Colonic mucosa (tissue), 4 donors: ENCODE measurements at regions not wholly inside any gene's neighbourhood (a gene's known extent, or its start where the extent isn't known, plus 50 kb on each side); places are given as distances from the start of the nearest gene placed in this dataset.

Experiments used
- DNase-seq: peaks from one replicate; pipeline ENCODE4 v3.0.0-alpha.2; 2020
- H3K27ac ChIP-seq: fragments of 200-600 bp; one replicate; pipeline ENCODE4 v1.8.0; 2021
- H3K27me3 ChIP-seq: fragments of 200-600 bp; one replicate; pipeline ENCODE4 v1.8.0; 2021
- H3K36me3 ChIP-seq: fragments of 200-600 bp; one replicate; pipeline ENCODE4 v1.8.0; 2021
- H3K4me1 ChIP-seq: fragments of 200-600 bp; one replicate; pipeline ENCODE4 v1.8.0; 2021; ENCODE audit warnings: mild to moderate bottlenecking
- H3K4me3 ChIP-seq: fragments of 200-600 bp; one replicate; pipeline ENCODE4 v1.8.0; 2021
- H3K9ac ChIP-seq, 2 donors: one replicate each; pipeline ENCODE4 v1.7.0; 2013; ENCODE audit warnings: control low read depth in 2 of 2, low read depth in 2 of 2, low read length in 2 of 2
- H3K9me3 ChIP-seq: fragments of 200-600 bp; one replicate; pipeline ENCODE4 v1.8.0; 2021
- CTCF ChIP-seq: fragments of 200-600 bp; IDR thresholded peaks from one replicate; pipeline ENCODE4 v1.8.0; 2022; ENCODE audit warnings: antibody characterized with exemption, mild to moderate bottlenecking
- intact Hi-C: fragments of 100-400 bp; cut with DNase I; formaldehyde crosslinking; loops from one replicate; pipeline ENCODE4 v1.14.1; 2022
- donor health status: healthy.
- donor health status: DM: no; HTN: no; CAD: no.
- donor health status: DM: no; HTN: no; CAD: no.

GRCh38 chr11:38256436-38256835, 1658.4 kb upstream of the RAG2 start:
- Histone ChIP-seq H3K9ac (no peak overlapping the region), H3K36me3 (no peaks in the 10 kb centered on the region), H3K27me3 (no peaks in the 10 kb centered on the region), H3K27ac (no peak overlapping the region), H3K9me3 (no peaks in the 10 kb centered on the region), H3K4me3 (no peak overlapping the region), H3K4me1 (no peaks in the 10 kb centered on the region)
- DNase-seq: no peak
- no peak for TF ChIP-seq CTCF
- intact Hi-C loops: no loop called here

DNA sequence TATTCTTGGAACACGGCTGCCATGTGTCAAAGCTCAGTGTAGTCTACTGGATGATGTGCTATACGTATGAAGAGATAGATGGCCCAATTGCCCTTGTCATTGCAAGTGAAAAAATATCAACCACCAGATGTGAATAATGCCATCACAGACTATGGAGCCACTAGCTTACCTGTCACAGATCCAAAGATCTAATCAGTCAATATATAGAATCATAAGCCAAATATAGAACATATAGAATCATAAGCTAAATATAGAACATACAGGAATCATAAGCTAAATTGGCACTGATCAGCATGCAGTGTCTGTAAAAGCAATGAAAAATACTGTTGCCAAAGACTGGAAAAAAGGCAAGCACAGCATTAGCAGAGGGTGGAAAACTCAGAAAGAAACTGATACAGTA, 1656.9 kb upstream of the RAG2 start:
- no peak for TF ChIP-seq CTCF
- no peak overlapping the region for H3K9ac ChIP-seq
- intact Hi-C loops: no loop called here
- no peak overlapping the region for H3K4me3 ChIP-seq
- no peaks in the 10 kb centered on the region for H3K4me1 ChIP-seq
- no peak overlapping the region for H3K27ac ChIP-seq
- no peak for DNase-seq
- no peaks in the 10 kb centered on the region for H3K36me3 ChIP-seq
- H3K27me3 ChIP-seq: no peaks in the 10 kb centered on the region
- no peaks in the 10 kb centered on the region for H3K9me3 ChIP-seq

DNA sequence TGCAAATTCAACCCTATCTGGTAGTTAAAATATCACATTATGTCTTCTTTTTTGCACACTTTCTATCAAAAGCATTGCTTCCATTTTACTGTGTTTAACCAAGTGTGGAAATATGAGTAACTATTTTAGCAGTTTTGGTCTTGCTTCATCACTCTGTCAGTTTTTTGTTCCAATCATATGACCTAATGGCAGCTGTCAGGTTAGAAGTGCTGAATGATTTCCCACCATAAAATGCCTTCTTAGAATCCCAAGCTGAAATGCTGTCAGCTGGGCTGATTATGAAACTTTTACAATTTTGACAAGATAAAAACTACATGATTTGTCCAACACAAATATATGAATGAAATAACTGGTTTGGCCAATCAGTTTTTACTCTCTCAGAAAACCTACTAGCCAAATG, 1654.6 kb upstream of the RAG2 start:
- H3K4me1 ChIP-seq: no peaks in the 10 kb centered on the region
- H3K9me3 ChIP-seq: no peaks in the 10 kb centered on the region
- H3K27me3 ChIP-seq: no peaks in the 10 kb centered on the region
- no peaks in the 10 kb centered on the region for H3K36me3 ChIP-seq
- no peak overlapping the region for H3K4me3 ChIP-seq
- H3K9ac ChIP-seq: no peak overlapping the region
- DNase-seq: no peak
- intact Hi-C loops: no loop called here
- H3K27ac ChIP-seq: no peak overlapping the region
- no peak for TF ChIP-seq CTCF

- Histone ChIP-seq H3K27ac (no peak overlapping the region), H3K9ac (no peak overlapping the region), H3K9me3 (no peaks in the 10 kb centered on the region), H3K27me3 (no peaks in the 10 kb centered on the region), H3K36me3 (no peaks in the 10 kb centered on the region), H3K4me1 (no peaks in the 10 kb centered on the region), H3K4me3 (no peak overlapping the region)
- DNase-seq: no peak
- no peak for TF ChIP-seq CTCF
- intact Hi-C loops: no loop called here
Observed at GRCh38 chr11:38246451-38246850, 1648.4 kb upstream of the RAG2 start.

GRCh38 chr11:38226684-38227083, 1628.6 kb upstream of the RAG2 start:
- Histone ChIP-seq H3K36me3 (no peaks in the 10 kb centered on the region), H3K9me3 (no peaks in the 10 kb centered on the region), H3K27me3 (no peaks in the 10 kb centered on the region), H3K4me3 (no peak overlapping the region), H3K4me1 (no peaks in the 10 kb centered on the region), H3K27ac (no peak overlapping the region), H3K9ac (no peak overlapping the region)
- intact Hi-C loops: no loop called here
- TF ChIP-seq CTCF: no peak
- DNase-seq: no peak

DNA sequence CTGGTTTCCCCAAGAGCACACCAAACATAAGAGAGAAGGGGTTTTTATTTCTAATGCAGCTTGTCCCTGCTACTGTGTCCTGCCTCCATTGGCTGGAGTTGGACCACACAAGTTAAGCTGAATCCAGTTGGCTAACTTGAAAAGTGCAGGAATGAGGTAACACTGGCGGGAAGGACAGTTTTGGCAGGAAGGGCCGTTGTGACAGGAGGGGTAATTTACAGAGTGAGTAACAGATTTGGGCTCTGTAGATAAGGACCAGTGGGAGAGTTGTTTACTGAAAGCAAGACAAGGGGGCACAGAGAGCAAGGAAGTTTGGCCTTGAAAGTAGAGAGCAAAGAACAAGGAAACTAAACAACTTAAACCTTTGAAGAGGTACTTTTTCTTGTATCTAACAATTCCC, 1623.3 kb upstream of the RAG2 start:
- DNase-seq: no peak
- H3K27ac ChIP-seq: no peak overlapping the region
- no peak overlapping the region for H3K4me3 ChIP-seq
- no peak overlapping the region for H3K9ac ChIP-seq
- H3K4me1 ChIP-seq: no peaks in the 10 kb centered on the region
- no peaks in the 10 kb centered on the region for H3K36me3 ChIP-seq
- no peaks in the 10 kb centered on the region for H3K9me3 ChIP-seq
- intact Hi-C loops: no loop called here
- no peaks in the 10 kb centered on the region for H3K27me3 ChIP-seq
- no peak for TF ChIP-seq CTCF
